Heart left ventricle (tissue), 13 donors: ENCODE measurements at regions not wholly inside any gene's neighbourhood (a gene's known extent, or its start where the extent isn't known, plus 50 kb on each side); places are given as distances from the start of the nearest gene placed in this dataset.

ENCODE experiments used
- POLR2A ChIP-seq, 2 donors: fragments of 450-650 bp; IDR thresholded peaks; one replicate each; pipeline ENCODE4 v1.6.1; 2017; ENCODE audit warnings: antibody characterized with exemption in 2 of 2, mild to moderate bottlenecking in 2 of 2, moderate library complexity in 2 of 2
- TF ChIP-seq, protein P1 (sequence below), 12 donors: fragments of 200-600 bp; sonication (generic) in 4 of 12; IDR thresholded peaks; one replicate each; pipeline versions ENCODE4 v1.5.0 to v1.8.0; 2018 to 2022; ENCODE audit warnings: antibody characterized with exemption in 12 of 12, mild to moderate bottlenecking in 5 of 12
- donor health status: ischemic (EF 13 %, LVEDD 7.1; RV severe dilation, severe dysfunction).
- donor health status: DM: no; HTN: yes; CAD: no.
- donor health status: DM: no; HTN: no; CAD: no.
- donor health status: ischemic (EF 25% LVEDD 6.9; RV normal size, moderate dysfunction).
- donor health status: ischemic (EF 25% LVEDD 5.7; RV mildly dilated, moderate dysfunction).
- donor health status: ischemic (EF 35%, LVEDD 5.7; RV mildly dilated, moderate dysfunction).
- donor health status: nonischemic (EF 11% LVEDD 7.7; RV severe dilation, severe dysfunction).
- donor health status: DM: yes; HTN: yes; CAD: no.
- donor health status: PGD.
- donor health status: ischemic (EF 29% LVEDD 5.4; RV normal size, mild dysfunction).
- donor health status: nonischemic (EF 23%, LVEDD 6.1; RV moderate dilation, normal function).

DNA sequence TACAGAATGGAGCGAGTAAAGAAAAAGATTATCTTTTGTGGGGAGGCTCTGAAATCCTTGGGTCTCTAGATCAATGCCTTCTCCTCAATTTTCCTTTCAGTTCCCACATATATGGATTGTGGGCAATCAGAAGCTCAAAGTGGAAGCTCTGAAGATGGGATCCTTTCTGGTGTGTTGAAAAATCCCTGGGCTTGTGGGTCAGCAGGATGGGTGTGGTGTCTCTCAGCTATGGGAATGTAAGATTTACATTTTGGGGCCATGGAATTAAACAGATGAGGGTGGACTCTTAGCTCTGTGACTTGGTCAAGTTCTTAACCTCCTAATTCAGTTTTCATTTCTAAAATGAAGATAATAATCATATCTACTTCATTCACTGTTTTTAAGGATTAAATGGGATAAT is 231.9 kb upstream of the CA10 start:
- TF ChIP-seq POLR2A (IDR thresholded peaks at IDR 0.05): no peak
- TF ChIP-seq, protein P1, sequence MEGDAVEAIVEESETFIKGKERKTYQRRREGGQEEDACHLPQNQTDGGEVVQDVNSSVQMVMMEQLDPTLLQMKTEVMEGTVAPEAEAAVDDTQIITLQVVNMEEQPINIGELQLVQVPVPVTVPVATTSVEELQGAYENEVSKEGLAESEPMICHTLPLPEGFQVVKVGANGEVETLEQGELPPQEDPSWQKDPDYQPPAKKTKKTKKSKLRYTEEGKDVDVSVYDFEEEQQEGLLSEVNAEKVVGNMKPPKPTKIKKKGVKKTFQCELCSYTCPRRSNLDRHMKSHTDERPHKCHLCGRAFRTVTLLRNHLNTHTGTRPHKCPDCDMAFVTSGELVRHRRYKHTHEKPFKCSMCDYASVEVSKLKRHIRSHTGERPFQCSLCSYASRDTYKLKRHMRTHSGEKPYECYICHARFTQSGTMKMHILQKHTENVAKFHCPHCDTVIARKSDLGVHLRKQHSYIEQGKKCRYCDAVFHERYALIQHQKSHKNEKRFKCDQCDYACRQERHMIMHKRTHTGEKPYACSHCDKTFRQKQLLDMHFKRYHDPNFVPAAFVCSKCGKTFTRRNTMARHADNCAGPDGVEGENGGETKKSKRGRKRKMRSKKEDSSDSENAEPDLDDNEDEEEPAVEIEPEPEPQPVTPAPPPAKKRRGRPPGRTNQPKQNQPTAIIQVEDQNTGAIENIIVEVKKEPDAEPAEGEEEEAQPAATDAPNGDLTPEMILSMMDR (IDR thresholded peaks at IDR 0.05): no peak
